CD4-positive, alpha-beta T cell treated with Interferon alpha-2 for 1 hour (primary cell): ENCODE measurements at regions not wholly inside any gene's neighbourhood (a gene's known extent, or its start where the extent isn't known, plus 50 kb on each side); places are given as distances from the start of the nearest gene placed in this dataset.
"Not testable (repeated sequence)": the region's sequence is repeated elsewhere in the genome, so short reads cannot be mapped to it uniquely, and the experiment has no call there.

Experiments
- DNase-seq, 2 donors: peaks; one replicate each; pipeline ENCODE4 v3.0.0-alpha.2; 2020 to 2022

DNA sequence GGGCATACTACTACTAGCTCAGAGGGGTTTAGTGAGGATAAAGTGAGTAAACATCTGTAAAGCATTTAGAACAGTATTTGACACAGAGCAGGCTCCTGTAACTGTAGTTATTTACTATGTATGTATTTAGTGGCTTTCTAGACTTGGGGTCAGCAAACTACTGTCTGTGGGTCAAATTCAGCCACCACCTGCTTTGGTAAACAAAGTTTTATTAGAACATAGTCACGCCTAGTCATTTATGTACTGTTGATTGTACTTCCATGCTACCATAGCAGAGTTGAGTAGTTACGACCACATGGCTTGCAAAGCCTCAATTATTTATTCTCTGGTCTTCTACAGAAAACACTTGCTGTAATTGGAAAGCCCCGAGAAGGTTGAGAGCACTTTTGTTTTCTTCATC is 248.5 kb upstream of the PLPP4 start:
- DNase-seq, result no peak

GRCh38 chr10:120209124-120209762 is 247.8 kb upstream of the PLPP4 start:
- no peak for DNase-seq

DNA sequence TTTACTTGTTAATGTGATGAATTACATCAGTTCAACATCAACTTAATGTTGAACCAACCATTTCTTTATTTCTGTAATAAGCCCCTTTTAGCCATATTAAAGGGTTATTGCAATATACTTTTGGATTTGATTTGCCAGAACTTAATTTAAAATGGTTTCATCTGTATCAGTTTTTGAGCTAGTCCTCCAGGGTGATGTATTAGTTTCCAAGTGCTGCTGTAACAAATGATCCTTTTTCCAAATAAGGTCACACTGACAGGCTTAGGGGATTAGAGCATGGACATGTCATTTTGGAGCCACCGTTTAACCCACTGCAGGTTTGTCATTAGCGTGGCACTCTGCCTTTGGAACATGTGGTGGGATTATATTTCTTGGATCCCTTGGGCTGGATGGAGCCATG is 244.8 kb upstream of the PLPP4 start:
- no peak for DNase-seq

DNA sequence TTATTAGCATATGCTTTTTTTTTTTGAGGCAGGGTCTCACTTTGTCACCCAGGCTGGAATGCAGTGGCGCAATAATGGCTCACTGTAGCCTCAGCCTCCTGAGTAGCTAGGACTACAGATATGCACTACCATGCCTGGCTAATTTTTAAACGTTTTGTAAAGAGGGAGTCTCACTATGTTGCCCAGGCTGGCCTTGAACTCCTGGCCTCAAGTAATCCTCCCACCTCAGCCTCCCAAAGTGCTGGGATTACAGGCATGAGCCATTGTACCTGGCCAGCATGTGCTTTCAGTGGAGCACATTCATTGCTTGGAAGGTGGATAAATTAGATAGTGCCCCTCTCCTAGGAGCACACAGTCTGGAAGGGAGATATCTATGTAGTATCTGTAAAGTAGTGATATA is 243.7 kb upstream of the PLPP4 start:
- not testable (repeated sequence) for DNase-seq

DNA sequence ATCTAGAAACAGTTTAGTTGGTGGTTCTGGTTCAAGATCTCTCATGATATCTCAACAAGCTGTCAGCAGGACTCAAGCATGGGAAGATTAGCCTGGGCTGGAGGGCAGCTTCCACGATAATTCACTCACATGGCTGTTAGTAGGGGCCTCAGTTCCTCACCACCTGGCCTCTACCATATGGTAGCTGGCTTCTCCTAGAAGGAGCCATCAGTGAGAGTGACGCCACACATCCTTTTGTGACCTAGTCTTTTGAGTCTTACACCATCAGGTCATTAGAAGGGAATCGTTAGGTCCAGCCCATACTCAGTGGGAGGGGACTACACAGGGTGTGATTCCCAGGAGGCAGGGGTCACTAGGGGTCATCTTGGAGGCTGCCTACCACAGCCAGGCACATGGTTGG is 239.3 kb upstream of the PLPP4 start:
- DNase-seq, result no peak

DNA sequence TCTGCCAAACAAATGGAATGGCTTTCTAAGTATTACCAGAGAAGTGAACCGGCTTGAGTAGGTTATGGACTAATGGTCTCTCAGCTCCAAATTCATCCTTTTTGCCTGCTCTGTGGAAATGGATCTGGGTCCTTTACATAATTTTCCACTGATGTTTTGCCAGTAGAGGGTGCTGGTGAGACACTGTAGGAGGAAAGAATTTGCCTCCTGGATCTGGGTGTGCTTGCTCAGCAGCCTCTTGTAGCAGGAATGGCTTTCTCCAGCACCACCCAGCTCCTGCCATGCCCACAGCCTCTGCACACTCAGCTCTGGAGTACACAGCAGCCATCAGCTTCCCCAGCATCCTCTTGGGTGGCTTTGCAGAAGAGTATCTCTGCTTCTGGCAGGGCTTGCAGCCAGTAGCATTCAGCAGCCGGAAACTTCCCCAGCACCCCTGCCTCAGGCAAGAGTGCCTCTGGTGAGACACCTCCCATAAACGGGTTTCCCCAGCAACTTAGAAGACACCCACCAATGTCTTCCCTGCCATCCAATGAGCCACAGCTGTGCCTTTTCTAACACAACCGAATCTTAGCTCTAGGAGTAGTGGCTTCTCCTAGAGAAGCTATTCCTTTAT is 235.0 kb upstream of the PLPP4 start:
- no peak for DNase-seq

DNA sequence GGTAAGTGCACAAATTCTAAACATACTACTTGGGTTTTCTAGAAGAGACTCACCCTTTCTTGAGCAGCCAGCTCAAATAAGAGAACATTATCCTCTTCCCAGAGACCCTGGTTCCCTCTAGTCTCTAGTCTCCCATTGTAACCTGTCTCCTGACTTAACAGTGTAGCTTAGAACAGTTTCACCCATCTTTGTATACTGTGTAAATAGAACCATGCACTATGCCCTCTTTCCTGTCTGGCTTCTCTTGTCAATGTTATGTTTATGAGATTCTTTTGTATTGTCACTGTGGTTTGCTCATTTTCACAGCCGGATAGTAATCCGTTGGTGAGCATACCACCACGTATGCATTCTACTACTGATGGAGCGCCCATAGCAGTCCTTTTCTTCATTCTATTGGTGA is 227.4 kb upstream of the PLPP4 start:
- DNase-seq, result no peak

GRCh38 chr10:120239695-120240094 is 217.3 kb upstream of the PLPP4 start:
- DNase-seq, result not testable (repeated sequence)

DNA sequence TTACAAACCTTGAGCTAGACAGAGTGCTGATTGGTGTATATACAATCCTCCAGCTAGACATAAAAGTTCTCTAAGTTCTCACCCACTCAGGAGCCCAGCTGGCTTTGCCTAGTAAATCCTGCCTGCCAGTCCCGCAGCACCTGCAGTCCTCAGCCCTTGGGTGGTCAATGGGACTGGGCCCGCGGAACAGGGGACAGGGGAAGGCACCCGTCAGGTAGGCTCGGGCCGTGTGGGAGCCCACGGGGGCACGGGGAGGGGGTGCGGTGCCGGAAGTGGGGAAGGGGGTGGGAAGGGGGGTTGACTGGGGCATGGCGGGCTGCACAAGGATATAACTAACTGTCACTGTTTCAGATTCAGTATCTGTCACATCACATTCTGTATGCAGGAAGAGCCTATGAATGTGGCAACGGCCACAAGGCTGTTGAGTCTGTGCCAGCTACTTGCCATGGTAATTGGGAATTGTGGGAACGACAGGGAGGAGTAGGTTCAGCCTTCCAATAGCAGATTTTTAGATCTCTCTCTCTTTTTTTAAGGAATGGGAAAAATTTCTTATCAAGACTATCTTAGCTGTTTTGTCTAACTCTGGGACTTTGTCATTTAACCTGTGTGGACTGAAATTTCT is 205.1 kb upstream of the PLPP4 start:
- DNase-seq, result no peak

DNA sequence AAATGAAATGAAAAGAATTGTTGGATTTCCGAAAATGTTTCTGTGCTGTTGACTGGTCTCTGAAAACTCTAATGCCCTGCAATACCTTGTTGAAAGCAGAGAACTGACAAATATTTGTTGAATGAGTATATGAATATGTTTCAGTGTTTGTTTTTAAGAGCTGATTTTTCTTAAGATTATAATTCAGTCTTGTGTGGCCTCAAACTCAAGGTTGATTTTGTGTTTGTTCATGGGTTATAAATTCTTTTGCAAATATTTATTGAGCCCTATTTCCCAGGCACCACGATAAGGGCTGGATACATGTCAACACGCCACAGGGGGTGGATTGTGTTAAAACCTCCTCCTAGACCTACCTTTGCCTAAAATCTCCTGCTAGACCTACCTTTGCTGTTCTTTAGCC is 203.9 kb upstream of the PLPP4 start:
- DNase-seq, result no peak

- DNase-seq, result no peak
Measured at GRCh38 chr10:120260456-120260855, 196.6 kb upstream of the PLPP4 start.

DNA sequence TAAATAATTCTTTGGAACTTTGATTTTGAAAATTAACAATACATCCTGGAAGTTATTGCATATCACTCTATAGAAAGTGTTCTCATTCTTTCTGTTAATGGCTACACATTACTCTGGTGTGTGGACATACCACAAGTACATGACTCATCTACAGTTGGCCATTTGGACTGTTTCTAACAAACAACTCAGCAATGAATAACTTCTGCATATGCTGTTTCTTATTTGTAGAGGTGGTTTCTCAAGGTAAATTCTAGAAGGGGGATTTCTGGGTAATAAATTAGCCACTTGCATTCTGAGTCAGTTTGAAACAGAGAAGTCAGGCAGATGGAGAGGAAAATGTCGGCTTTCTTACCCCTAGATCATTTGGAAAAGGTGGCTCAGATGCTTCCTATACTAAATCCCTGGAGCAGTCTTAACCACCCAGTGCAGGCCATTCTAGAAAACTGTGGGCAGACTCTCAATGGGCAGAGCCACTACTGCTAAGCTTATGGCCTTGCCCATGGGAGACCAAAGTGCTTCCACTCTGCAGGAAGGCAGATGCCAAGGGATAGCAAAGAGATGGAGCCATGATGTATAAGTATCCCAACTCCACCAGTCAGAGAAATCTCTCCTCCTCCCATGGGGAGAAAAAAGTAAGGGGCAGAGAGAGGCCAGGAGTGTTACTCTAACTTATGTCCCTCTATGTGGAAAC is 194.0 kb upstream of the PLPP4 start:
- no peak for DNase-seq

GRCh38 chr10:120266022-120266421 is 191.0 kb upstream of the PLPP4 start:
- no peak for DNase-seq

- DNase-seq, result no peak
Measured at GRCh38 chr10:120270906-120271305, 186.1 kb upstream of the PLPP4 start.

- DNase-seq, result no peak
Measured at GRCh38 chr10:120271696-120272095, 185.3 kb upstream of the PLPP4 start.

GRCh38 chr10:120272350-120272749 is 184.7 kb upstream of the PLPP4 start:
- no peak for DNase-seq

GRCh38 chr10:120278069-120278468 is 179.0 kb upstream of the PLPP4 start:
- DNase-seq, result no peak

- DNase-seq, result no peak
Measured at GRCh38 chr10:120279196-120279595, 177.8 kb upstream of the PLPP4 start.

DNA sequence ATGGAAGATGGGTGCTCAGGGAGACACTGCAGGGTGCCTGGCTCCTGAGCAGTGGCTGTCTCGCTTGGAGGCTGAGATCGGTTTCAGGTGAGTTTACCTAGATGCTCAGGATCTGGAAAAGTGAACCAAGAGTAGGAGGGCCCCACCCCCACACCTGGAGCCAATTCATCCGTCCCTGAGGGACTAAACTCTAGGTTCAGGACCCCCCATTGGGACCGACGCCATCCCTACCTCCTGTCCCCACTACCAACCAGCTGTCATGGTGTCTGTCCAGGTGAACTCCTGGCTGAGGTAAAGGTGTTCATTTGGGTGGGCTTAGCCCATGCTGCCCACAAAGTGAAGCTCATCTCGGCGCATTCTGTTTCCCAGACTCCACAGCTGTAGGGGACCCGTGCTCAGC is 174.6 kb upstream of the PLPP4 start:
- DNase-seq, result no peak

- no peak for DNase-seq
Measured at GRCh38 chr10:120282846-120283492, 174.1 kb upstream of the PLPP4 start.

- no peak for DNase-seq
Measured at GRCh38 chr10:120285408-120285807, 171.6 kb upstream of the PLPP4 start.

GRCh38 chr10:120286280-120286679 is 170.7 kb upstream of the PLPP4 start:
- no peak for DNase-seq

DNA sequence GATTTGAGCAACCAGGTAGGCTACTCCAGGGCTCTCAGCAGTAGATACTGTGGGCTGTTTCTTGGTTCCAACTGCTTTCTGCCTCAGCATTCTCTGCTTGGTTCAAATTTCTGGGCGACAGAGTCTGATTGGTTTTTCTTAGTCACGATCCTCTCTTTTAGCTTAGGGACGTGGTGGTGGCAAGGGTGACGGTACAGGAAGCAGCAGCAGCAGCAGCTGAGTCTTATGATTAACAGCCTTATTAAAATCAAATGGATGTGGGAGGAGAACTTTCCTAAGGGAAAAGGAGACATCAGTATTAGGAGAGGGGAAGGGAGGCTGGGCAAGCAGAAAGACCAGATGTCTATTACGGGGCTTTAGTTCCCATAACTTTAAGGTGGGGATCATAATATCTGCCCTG is 156.5 kb upstream of the PLPP4 start:
- DNase-seq, result no peak

DNA sequence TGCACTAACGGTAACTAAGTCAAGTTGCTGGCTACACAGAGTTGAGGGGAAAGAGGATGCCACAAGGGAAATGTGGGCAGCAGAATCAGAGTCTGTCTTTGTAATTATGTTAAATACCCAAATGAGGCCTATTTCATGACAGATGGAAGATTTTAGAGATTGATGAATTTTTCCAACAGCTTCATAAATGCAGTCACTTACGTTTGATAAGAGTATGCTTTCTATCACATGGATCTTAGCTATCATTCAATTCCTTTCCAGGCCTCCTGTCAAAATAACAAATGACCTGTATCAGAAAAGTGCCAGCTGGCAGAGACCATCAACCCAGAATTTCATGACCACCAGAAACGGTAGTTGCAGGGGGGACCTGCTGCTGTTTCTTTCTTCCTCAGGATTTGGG is 148.4 kb upstream of the PLPP4 start:
- no peak for DNase-seq
